Endothelial cell of umbilical vein (primary cell): ENCODE measurements at regions not wholly inside any gene's neighbourhood (a gene's known extent, or its start where the extent isn't known, plus 50 kb on each side); places are given as distances from the start of the nearest gene placed in this dataset.

Experiments used
- BruUV-seq: library from RNA; stranded (reverse); fragments of 400-500 nt; replicated peaks from 2 replicates; lab custom pipeline; 2021; lab: Mats Ljungman, UMichigan
- CTCF ChIA-PET: fragments of 300-600, 350-600 bp; sonication (Branson Sonifier 250); formaldehyde crosslinking; loops from one replicate; lab custom pipeline; 2021; ENCODE audit warnings: antibody characterized with exemption, inconsistent platforms; lab: Charles Lee
- POLR2A ChIA-PET: fragments of 300-600, 350-600 bp; sonication (Branson Sonifier 250); formaldehyde crosslinking; loops from one replicate; lab custom pipeline; 2021; ENCODE audit warnings: antibody characterized with exemption, inconsistent platforms; lab: Charles Lee
- DNase-seq: peaks from one replicate; pipeline ENCODE4 v3.0.0-alpha.2; 2011; ENCODE audit warnings: low read depth, low spot score
- FAIRE-seq: peaks from 2 replicates; lab custom pipeline; 2011; peaks lifted over from hg19 to GRCh38; lab: Jason Lieb, UNC
- H2AFZ ChIP-seq: 2 replicates; pipeline ENCODE4 v1.6.0; 2012; ENCODE audit warnings: low read depth, low read length, control low read depth, inconsistent platforms
- H3K27ac ChIP-seq: 2 replicates; pipeline ENCODE4 v1.5.1; 2011; ENCODE audit warnings: low read depth, mild to moderate bottlenecking, control low read depth, low read length, moderate library complexity; ENCODE audit not compliant: insufficient read depth
- H3K27me3 ChIP-seq, 2 experiments: 2 replicates each; pipeline versions ENCODE4 v1.6.0 to v1.6.1; 2011; ENCODE audit warnings: low read length in 2 of 2, mixed read lengths in 1 of 2; ENCODE audit not compliant: control insufficient read depth in 2 of 2, insufficient read depth in 2 of 2
- H3K36me3 ChIP-seq, 2 experiments: 2 replicates in 1 of 2; 3 replicates in 1 of 2; pipeline ENCODE4 v1.5.1; 2011; ENCODE audit warnings: low read length in 2 of 2, mild to moderate bottlenecking in 1 of 2, moderate library complexity in 1 of 2; ENCODE audit not compliant: control insufficient read depth in 2 of 2, insufficient read depth in 2 of 2; ENCODE audit errors: extremely low read depth in 1 of 2
- H3K4me1 ChIP-seq: 3 replicates; pipeline ENCODE4 v1.5.1; 2011; ENCODE audit warnings: mild to moderate bottlenecking, low read length; ENCODE audit not compliant: control insufficient read depth, insufficient read depth; ENCODE audit errors: extremely low read depth
- H3K4me2 ChIP-seq: 2 replicates; pipeline ENCODE4 v1.6.1; 2011; ENCODE audit warnings: low read length, control low read depth, mixed read lengths; ENCODE audit not compliant: insufficient read depth
- H3K4me3 ChIP-seq, 3 experiments: fragments of 200-600 bp in 1 of 3; sonication (generic), shearing (Covaris generic) in 1 of 3; replicated peaks in 1 of 3; 2 replicates each; pipeline ENCODE4 v1.5.1; 2011 to 2016; ENCODE audit warnings: control low read depth in 3 of 3, low read length in 3 of 3, mild to moderate bottlenecking in 2 of 3, inconsistent platforms in 1 of 3, low read depth in 1 of 3, moderate library complexity in 1 of 3; ENCODE audit not compliant: insufficient read depth in 1 of 3
- H3K79me2 ChIP-seq: 2 replicates; pipeline ENCODE4 v1.6.0; 2012; ENCODE audit warnings: low read length, inconsistent platforms; ENCODE audit not compliant: control insufficient read depth, insufficient read depth
- H3K9ac ChIP-seq: replicated peaks from 2 replicates; pipeline ENCODE3; 2011; ENCODE audit warnings: low read length, control low read depth; ENCODE audit not compliant: insufficient read depth; ENCODE audit errors: extremely low read depth
- H3K9me1 ChIP-seq: replicated peaks from 3 replicates; pipeline ENCODE4 v1.6.0; 2011; ENCODE audit warnings: mild to moderate bottlenecking, low read length; ENCODE audit not compliant: control insufficient read depth, insufficient read depth; ENCODE audit errors: extremely low read depth
- H3K9me3 ChIP-seq: replicated peaks from 2 replicates; pipeline ENCODE4 v1.5.1; 2012; ENCODE audit warnings: low read length, inconsistent platforms; ENCODE audit not compliant: control insufficient read depth, insufficient read depth
- H4K20me1 ChIP-seq: replicated peaks from 2 replicates; pipeline ENCODE3; 2011; ENCODE audit warnings: mild to moderate bottlenecking, low read length; ENCODE audit not compliant: control insufficient read depth, insufficient read depth; ENCODE audit errors: extremely low read depth
- EZH2 ChIP-seq: IDR thresholded peaks from 2 replicates; pipeline ENCODE4 v1.6.1; 2012; ENCODE audit warnings: borderline replicate concordance, low read depth, mild to moderate bottlenecking, moderate library complexity, low read length, inconsistent platforms; ENCODE audit not compliant: severe bottlenecking
- FOS ChIP-seq: IDR thresholded peaks from 2 replicates; pipeline ENCODE4 v1.6.1; 2011; ENCODE audit warnings: mild to moderate bottlenecking, low read length, moderate library complexity, borderline replicate concordance; ENCODE audit not compliant: insufficient read depth
- GATA2 ChIP-seq: IDR thresholded peaks from 2 replicates; pipeline ENCODE4 v1.7.0; 2011; ENCODE audit warnings: low read depth, mild to moderate bottlenecking, moderate library complexity, mixed read lengths, low read length; ENCODE audit not compliant: insufficient read length, insufficient read depth
- JUN ChIP-seq: IDR thresholded peaks from 2 replicates; pipeline ENCODE4 v1.6.1; 2011; ENCODE audit warnings: borderline replicate concordance, low read depth; ENCODE audit not compliant: insufficient read length, insufficient read depth
- MYC ChIP-seq: IDR thresholded peaks from one replicate; pipeline ENCODE4 v1.6.1; 2011; ENCODE audit warnings: mild to moderate bottlenecking, low read depth, low read length
- POLR2A ChIP-seq: IDR thresholded peaks from 2 replicates; pipeline ENCODE4 v1.6.1; 2012; ENCODE audit warnings: low read depth, mild to moderate bottlenecking, control low read depth, low read length
- POLR2AphosphoS5 ChIP-seq: IDR thresholded peaks from 2 replicates; pipeline ENCODE4 v1.6.1; 2012; ENCODE audit warnings: low read depth, mild to moderate bottlenecking, control low read depth, low read length, moderate library complexity; ENCODE audit not compliant: insufficient read depth
- dilution Hi-C: fragments of 300-500 bp; cut with MboI; formaldehyde crosslinking; loops from one replicate; pipeline ENCODE4 v1.15.0; 2019; ENCODE audit warnings: low sequenced_read_pairs; ENCODE audit not compliant: extremely low pct_ligation_motif_present
- intact Hi-C: fragments of 100-400 bp; cut with micrococcal nuclease; formaldehyde crosslinking; loops from one replicate; pipeline ENCODE4 v1.10.0; 2022
- TF ChIP-seq, protein P1 (sequence below): IDR thresholded peaks from 2 replicates; pipeline ENCODE4 v1.6.1; 2011; ENCODE audit not compliant: insufficient read depth, insufficient read length
- TF ChIP-seq, protein P2 (sequence below), 2 donors: IDR thresholded peaks; 1 replicate in 1 of 2; 2 replicates in 1 of 2; pipeline ENCODE4 v1.5.1; 2011; ENCODE audit warnings: low read length in 2 of 2, mild to moderate bottlenecking in 2 of 2, moderate library complexity in 2 of 2, control low read depth in 1 of 2, inconsistent platforms in 1 of 2, low read depth in 1 of 2; ENCODE audit not compliant: insufficient read depth in 1 of 2; ENCODE audit errors: extremely low read depth in 1 of 2

DNA sequence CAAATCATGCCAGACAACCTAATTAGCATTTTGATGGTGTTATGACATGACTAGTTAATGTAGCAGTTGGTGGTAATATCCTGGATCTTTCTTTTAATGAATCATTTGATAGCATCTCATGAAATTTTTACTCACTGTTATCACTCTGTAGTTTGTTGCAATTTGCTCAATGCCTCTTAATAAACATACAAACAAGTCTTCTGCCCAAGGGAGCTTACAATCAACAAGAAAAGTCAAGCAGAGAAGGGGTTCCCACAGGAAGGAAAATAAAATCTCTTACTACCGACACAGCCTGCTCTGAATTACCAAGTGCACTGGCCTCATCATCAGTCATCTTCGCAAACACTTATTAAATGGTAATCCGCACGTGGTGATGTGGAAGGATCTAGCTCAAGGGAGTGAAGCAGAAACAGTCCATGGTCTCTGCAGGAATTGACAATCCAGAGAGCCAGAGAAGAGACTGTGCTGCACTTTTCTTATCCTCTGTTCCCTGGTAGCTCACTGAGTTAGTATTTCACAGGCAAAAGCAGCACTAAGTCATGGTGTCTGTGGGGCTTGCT, 263.5 kb downstream of the EPHA4 start:
- H3K27me3 ChIP-seq = no peaks in the 10 kb centered on the region
- no peak for DNase-seq
- dilution Hi-C loops = no loop called here
- no peak for TF ChIP-seq FOS
- no peak for TF ChIP-seq POLR2AphosphoS5
- no peak for TF ChIP-seq JUN
- TF ChIP-seq, protein P1, sequence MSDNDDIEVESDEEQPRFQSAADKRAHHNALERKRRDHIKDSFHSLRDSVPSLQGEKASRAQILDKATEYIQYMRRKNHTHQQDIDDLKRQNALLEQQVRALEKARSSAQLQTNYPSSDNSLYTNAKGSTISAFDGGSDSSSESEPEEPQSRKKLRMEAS = no peak
- no peaks in the 10 kb centered on the region for H3K4me1 ChIP-seq
- no peak for FAIRE-seq
- H3K36me3 ChIP-seq = no peaks in the 10 kb centered on the region
- H3K4me2 ChIP-seq = no peak overlapping the region
- no peak overlapping the region for H2AFZ ChIP-seq
- no peak overlapping the region for H3K9ac ChIP-seq
- H3K79me2 ChIP-seq = no peaks in the 10 kb centered on the region
- BruUV-seq = no TSS peak
- no peaks in the 10 kb centered on the region for H3K9me3 ChIP-seq
- CTCF ChIA-PET = no interaction called here
- no peak overlapping the region for H3K4me3 ChIP-seq
- no peak overlapping the region for H3K27ac ChIP-seq
- no peaks in the 10 kb centered on the region for H3K9me1 ChIP-seq
- intact Hi-C loops = no loop called here
- H4K20me1 ChIP-seq = no peaks in the 10 kb centered on the region
- POLR2A ChIA-PET = no interaction called here

DNA sequence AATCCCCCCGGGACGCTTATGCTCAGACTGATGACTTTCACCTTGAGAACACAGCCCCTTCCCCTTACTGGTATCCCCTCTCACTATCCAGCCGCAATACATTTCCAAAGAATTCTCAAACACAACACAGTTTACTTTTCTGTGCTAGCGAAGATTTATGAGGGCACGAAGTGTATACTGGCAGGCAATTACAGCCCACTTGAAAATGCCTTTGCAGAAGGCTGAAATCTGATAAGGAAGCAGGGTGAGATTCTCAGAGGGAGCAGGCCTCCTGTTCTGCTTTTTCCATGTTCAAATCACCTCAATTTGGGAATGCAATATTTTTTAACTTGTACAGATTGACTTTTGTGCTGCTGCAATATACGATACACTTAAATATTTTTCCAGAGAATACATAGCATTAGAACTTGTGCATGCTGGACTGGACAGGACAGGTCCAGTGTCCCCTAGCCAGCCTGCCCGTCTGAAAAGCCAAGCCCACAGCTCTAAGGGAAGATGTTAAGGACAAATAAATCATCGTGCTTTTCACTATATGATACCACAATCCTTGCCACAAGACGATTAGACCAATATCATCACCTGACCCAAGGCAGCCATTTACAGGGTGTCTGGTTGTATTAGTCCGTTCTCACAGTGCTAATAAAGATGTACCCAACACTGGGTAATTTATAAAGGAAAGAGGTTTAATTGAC, 262.1 kb downstream of the EPHA4 start:
- Histone ChIP-seq H4K20me1 (no peaks in the 10 kb centered on the region), H3K36me3 (no peaks in the 10 kb centered on the region), H3K27me3 (no peaks in the 10 kb centered on the region), H2AFZ (no peak overlapping the region), H3K9ac (no peak overlapping the region), H3K4me1 (no peaks in the 10 kb centered on the region), H3K79me2 (no peaks in the 10 kb centered on the region), H3K9me3 (no peaks in the 10 kb centered on the region), H3K4me3 (no peak overlapping the region), H3K9me1 (no peaks in the 10 kb centered on the region), H3K27ac (no peak overlapping the region), H3K4me2 (no peak overlapping the region)
- POLR2A ChIA-PET = no interaction called here
- intact Hi-C loops (no loop called here), dilution Hi-C loops (no loop called here)
- FAIRE-seq (no peak), DNase-seq (no peak)
- TF ChIP-seq EZH2 = no peak
- no peak for TF ChIP-seq FOS
- TF ChIP-seq MYC = no peak
- TF ChIP-seq, protein P2, sequence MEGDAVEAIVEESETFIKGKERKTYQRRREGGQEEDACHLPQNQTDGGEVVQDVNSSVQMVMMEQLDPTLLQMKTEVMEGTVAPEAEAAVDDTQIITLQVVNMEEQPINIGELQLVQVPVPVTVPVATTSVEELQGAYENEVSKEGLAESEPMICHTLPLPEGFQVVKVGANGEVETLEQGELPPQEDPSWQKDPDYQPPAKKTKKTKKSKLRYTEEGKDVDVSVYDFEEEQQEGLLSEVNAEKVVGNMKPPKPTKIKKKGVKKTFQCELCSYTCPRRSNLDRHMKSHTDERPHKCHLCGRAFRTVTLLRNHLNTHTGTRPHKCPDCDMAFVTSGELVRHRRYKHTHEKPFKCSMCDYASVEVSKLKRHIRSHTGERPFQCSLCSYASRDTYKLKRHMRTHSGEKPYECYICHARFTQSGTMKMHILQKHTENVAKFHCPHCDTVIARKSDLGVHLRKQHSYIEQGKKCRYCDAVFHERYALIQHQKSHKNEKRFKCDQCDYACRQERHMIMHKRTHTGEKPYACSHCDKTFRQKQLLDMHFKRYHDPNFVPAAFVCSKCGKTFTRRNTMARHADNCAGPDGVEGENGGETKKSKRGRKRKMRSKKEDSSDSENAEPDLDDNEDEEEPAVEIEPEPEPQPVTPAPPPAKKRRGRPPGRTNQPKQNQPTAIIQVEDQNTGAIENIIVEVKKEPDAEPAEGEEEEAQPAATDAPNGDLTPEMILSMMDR (IDR thresholded peaks at IDR 0.05; ENCODE audit: extremely low read depth in 1 of 2, insufficient read depth in 1 of 2, low read depth in 1 of 2, low read length in 2 of 2) = no peak
- TF ChIP-seq, protein P1 = no peak
- no peak for TF ChIP-seq JUN
- no peak for TF ChIP-seq GATA2
- no peak for TF ChIP-seq POLR2A
- TF ChIP-seq POLR2AphosphoS5 = no peak
- BruUV-seq = no TSS peak
- CTCF ChIA-PET = no interaction called here
